ENCODE measurements at regions not wholly inside any gene's neighbourhood (a gene's known extent, or its start where the extent isn't known, plus 50 kb on each side); places are given as distances from the start of the nearest gene placed in this dataset.

GRCh38 chr5:66410122-66410521 is 186.1 kb upstream of the MAST4 start:
- TF ChIP-seq CTCF (IDR thresholded peaks at IDR 0.05; ENCODE audit: insufficient read depth, low read depth, low read length) (no peak), EZH2 (IDR thresholded peaks at IDR 0.05; ENCODE audit: insufficient read depth, low read length) (no peak)

All from astrocyte (in vitro differentiated cells and primary cell).